Stimulated activated naive CD8-positive, alpha-beta T cell treated with anti-CD3 and anti-CD28 coated beads, Interleukin-15, amount 100 ng/mL, for 72 hours (primary cell): ENCODE measurements at regions not wholly inside any gene's neighbourhood (a gene's known extent, or its start where the extent isn't known, plus 50 kb on each side); places are given as distances from the start of the nearest gene placed in this dataset.
"Not testable (repeated sequence)": the region's sequence is repeated elsewhere in the genome, so short reads cannot be mapped to it uniquely, and the experiment has no call there.

ENCODE experiments used
- ATAC-seq: fragments of 150-1000 bp; cut with Tn5 transposase; 2 replicates; pipeline ENCODE4 v1.10.0; 2021; ENCODE audit warnings: mild to moderate bottlenecking, moderate library complexity
- DNase-seq, 2 donors: peaks; one replicate each; pipeline ENCODE4 v3.0.0; 2021 to 2022
- H3K27ac Mint-ChIP-seq, 2 donors: one replicate each; pipeline ENCODE4 v1.8.0; 2022; ENCODE audit warnings: mild to moderate bottlenecking in 2 of 2, mixed read lengths in 2 of 2, moderate library complexity in 2 of 2
- H3K27me3 Mint-ChIP-seq: one replicate; pipeline ENCODE4 v1.8.0; 2022; ENCODE audit warnings: mixed read lengths
- H3K4me1 Mint-ChIP-seq: one replicate; pipeline ENCODE4 v1.8.0; 2022; ENCODE audit warnings: mild to moderate bottlenecking, mixed read lengths
- H3K4me3 Mint-ChIP-seq, 2 donors: one replicate each; pipeline ENCODE4 v1.8.0; 2022; ENCODE audit warnings: mild to moderate bottlenecking in 2 of 2, mixed read lengths in 2 of 2, moderate library complexity in 1 of 2
- H3K9me3 Mint-ChIP-seq, 2 donors: one replicate each; pipeline ENCODE4 v1.8.0; 2022; ENCODE audit warnings: mixed read lengths in 2 of 2

DNA sequence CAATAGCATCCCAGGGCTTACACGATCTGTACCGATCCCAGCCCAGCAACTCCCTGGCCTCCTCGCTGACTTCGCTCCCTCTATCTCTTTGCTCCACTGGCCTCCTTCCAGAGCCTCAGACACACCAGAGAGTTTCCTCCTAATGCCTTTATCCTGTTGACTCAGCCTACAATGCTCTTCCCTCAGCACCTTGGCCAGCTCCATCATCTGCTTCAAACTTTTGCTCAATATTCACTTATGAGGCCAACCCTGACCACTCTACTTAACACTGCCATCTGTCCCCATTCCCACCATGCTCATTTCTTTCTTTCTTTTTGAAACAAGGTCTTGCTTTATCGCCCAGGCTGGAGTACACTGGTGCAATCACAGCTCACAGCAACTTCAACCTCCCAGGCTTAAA, 180.9 kb downstream of the CEP170 start:
- not testable (repeated sequence) for H3K27ac Mint-ChIP-seq, H3K9me3 Mint-ChIP-seq, H3K4me1 Mint-ChIP-seq, H3K27me3 Mint-ChIP-seq, DNase-seq, ATAC-seq, H3K4me3 Mint-ChIP-seq

DNA sequence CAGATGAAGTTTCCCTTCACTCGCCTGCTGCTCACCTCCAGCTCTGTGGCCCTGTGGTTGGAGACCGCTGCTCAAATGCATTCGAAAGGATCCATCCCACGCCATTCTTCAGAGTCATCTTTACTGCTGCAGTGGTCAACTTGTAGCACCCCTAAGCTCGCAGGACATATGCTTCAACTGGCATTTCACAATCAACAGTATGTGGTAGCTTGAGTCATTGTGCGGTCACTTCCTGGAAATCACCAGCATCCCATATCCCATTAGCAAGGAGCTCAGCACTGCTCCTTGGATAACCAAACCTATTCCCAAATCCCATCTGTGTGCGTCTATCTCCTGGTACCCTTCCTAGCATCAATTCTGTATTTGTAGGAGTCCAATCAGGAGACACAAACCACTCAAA, 188.0 kb downstream of the CEP170 start:
- not testable (repeated sequence) for ATAC-seq, H3K27me3 Mint-ChIP-seq, H3K4me1 Mint-ChIP-seq, DNase-seq, H3K9me3 Mint-ChIP-seq, H3K4me3 Mint-ChIP-seq, H3K27ac Mint-ChIP-seq

DNA sequence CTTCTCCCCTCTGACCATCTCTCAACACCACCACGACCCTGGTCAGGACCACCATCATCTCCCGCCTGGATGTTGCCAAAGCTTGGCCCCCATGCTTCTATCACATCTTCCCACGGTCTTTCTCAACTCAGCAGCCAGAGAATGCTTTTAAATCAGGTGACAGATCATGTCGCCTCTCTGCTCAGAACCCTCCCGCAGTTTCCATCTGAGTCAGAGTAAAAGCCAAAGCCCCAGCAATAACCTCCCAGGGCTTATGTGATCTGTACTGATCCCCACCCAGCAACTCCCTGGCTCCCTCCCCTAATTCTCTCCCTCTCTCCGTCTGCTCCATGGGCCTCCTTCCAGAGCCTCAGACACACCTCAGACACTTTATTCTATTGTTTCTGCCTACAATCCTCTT, 193.1 kb downstream of the CEP170 start:
- not testable (repeated sequence) for H3K4me3 Mint-ChIP-seq, H3K9me3 Mint-ChIP-seq, ATAC-seq, H3K27me3 Mint-ChIP-seq, DNase-seq, H3K4me1 Mint-ChIP-seq
- H3K27ac Mint-ChIP-seq: peak overlapping the region in 1 of 2 donors; percentile 56

GRCh38 chr1:243055510-243055909, 199.6 kb downstream of the CEP170 start:
- not testable (repeated sequence) for DNase-seq, ATAC-seq, H3K4me1 Mint-ChIP-seq, H3K9me3 Mint-ChIP-seq, H3K27me3 Mint-ChIP-seq, H3K4me3 Mint-ChIP-seq
- peak overlapping the region in 1 of 2 donors; percentile 54 for H3K27ac Mint-ChIP-seq

DNA sequence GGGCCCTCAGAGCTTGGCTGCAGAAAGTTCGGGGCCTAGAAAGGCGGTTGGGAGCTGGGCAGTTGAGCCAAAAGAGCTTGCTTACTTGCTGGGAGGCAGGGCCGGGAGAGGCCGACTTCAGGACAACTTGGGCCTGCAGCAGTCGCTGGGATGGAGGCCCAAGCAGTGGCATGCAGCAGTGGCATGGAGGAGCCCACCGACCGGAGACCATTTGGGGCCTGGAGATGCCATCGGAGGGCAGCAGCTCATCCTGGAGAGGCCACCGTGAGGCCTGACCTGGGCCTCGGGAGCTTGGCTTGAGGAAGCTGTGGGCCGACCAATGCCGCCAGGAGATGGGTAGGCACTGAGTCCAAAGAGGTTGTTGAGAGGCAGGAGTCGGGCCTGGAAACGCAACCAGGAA, 200.0 kb downstream of the CEP170 start:
- DNase-seq, H3K4me1 Mint-ChIP-seq, H3K4me3 Mint-ChIP-seq, H3K9me3 Mint-ChIP-seq, ATAC-seq, H3K27me3 Mint-ChIP-seq, H3K27ac Mint-ChIP-seq: not testable (repeated sequence)

DNA sequence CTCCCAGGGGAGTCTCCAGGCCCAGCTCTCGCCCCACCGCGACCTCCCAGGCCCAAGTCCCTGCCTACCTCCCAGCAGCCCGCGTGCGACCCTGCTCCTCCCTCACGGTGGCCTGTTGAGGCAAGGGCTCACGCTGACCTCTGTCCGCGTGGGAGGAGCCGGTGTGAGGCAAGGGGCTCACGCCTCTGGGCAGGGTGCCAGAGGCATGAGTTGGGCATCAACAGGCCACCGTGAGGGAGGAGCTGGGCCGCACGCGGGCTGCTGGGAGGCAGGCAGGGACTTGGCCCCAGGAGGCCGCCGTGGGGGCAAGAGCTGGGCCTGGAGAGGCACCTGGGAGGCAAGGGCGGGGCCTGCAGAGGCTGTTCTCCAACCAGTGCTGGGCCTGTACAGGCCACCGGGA, 200.4 kb downstream of the CEP170 start:
- not testable (repeated sequence) for H3K4me1 Mint-ChIP-seq, H3K9me3 Mint-ChIP-seq, ATAC-seq, H3K27ac Mint-ChIP-seq, H3K4me3 Mint-ChIP-seq, H3K27me3 Mint-ChIP-seq, DNase-seq

DNA sequence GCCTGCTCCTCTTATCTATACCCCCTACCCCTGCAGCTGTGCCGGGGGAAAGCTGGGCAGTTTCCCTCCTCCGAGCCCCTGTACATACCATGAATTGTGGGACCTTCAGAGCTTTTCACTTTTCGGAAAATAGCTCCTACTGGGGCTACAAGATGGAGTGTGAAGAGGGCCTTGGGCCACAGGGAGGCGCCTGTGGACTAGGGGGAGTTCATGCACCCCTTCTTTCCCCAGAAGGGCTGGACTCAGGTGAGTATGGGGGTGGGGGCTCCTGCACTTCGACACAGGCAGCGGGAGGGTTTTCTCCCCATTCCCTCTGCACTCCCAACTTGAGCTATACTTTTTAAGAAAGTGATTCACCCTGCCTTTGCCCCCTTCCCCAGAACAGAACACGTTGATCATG, 202.0 kb downstream of the CEP170 start:
- not testable (repeated sequence) for H3K27ac Mint-ChIP-seq, H3K4me1 Mint-ChIP-seq, H3K27me3 Mint-ChIP-seq, ATAC-seq, H3K9me3 Mint-ChIP-seq, H3K4me3 Mint-ChIP-seq, DNase-seq

DNA sequence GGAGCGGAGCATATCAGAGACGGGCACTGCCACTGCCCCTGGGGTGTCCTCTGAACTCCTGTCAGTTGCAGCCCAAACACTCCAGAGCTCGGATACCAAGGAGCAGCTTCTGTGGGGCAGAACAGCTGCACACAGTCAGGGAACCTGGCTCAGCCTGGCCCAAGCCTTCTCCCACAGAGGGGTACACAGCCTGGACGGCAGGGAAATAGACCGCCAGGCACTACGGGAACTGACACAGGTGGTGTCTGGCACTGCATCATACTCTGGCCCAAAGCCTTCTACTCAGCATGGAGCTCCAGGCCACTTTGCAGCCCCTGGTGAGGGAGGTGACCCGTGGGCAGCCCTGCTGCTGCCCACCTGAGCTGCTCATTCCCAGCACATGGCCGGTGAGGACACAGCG, 204.5 kb downstream of the CEP170 start:
- not testable (repeated sequence) for H3K27me3 Mint-ChIP-seq, H3K4me1 Mint-ChIP-seq, DNase-seq, H3K4me3 Mint-ChIP-seq, H3K9me3 Mint-ChIP-seq, ATAC-seq, H3K27ac Mint-ChIP-seq

- not testable (repeated sequence) for DNase-seq, ATAC-seq, H3K27me3 Mint-ChIP-seq, H3K4me1 Mint-ChIP-seq, H3K27ac Mint-ChIP-seq, H3K9me3 Mint-ChIP-seq, H3K4me3 Mint-ChIP-seq
These were observed 205.4 kb downstream of the CEP170 start for GRCh38 chr1:243049716-243050115.

DNA sequence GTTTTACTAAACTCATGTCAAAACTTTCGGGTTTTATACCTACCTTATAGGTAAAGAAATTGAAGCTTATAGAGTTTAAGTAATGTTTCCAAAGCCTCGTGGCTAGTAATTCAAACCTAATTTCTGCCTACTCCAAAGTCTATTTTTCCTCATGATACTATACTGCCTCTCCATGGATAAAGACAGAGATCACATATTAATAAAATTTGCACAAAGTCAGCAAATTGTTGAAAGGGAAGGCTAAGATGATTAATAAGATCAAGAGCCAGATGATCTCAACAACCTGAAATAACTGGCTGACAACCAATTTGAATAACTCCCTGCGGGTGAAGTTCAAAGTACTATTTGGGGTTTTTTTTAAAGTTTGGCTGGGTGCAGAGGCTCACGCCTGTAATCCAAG, 233.7 kb downstream of the CEP170 start:
- H3K27me3 Mint-ChIP-seq, H3K4me3 Mint-ChIP-seq, H3K4me1 Mint-ChIP-seq, H3K27ac Mint-ChIP-seq, H3K9me3 Mint-ChIP-seq, ATAC-seq, DNase-seq: not testable (repeated sequence)

DNA sequence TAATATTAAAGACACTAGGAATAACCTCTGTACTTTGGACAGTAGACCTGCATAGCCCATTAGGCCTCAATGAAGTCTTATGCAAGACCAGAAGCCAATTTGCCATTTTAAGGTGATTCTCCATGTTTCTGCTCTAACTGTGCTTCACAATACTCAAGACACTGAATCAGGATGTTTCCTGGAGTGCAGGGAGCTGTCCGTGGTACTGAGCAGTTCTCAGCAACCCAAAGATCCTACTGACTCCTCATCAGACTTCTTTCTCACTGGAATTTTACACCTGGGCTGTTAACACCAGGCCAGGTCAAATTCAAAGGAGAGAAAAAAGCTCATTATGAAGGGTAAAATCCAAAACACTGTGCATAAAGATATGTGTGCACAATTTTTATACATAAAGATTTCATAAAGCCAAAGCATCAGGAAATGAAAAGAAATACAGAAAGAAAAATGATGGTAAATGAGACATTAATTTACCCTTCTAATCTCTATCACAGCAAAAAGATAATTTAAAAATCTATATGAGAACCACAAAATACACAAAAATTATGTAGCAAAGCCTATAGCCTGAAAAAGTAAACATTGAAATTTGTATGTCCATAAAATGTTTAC, 235.9 kb downstream of the CEP170 start:
- H3K9me3 Mint-ChIP-seq, ATAC-seq, H3K27ac Mint-ChIP-seq, H3K4me3 Mint-ChIP-seq, H3K4me1 Mint-ChIP-seq, H3K27me3 Mint-ChIP-seq: not testable (repeated sequence)
- peak; percentile 10 to 16 for DNase-seq

DNA sequence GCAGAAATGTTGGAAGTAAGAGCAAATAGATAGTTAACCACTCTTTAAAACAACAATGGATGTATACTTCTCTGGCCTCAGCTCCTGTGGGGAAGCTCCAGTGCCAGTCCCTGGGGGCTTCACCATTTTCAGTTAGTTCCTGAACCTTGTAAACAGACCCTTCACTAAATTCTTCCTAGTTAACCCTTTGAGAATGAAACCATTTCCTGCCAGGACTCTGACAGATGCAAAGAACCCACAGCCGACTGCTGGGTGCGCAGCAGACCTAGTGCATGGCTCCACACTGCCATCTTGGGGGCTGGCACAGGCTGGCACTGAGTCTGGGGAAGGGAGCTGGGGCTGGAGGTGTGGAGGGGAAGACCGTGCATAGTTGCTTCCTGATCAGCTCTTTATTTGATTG, 244.4 kb downstream of the CEP170 start:
- not testable (repeated sequence) for H3K9me3 Mint-ChIP-seq, ATAC-seq, H3K27ac Mint-ChIP-seq, H3K4me1 Mint-ChIP-seq, H3K4me3 Mint-ChIP-seq, DNase-seq, H3K27me3 Mint-ChIP-seq

DNA sequence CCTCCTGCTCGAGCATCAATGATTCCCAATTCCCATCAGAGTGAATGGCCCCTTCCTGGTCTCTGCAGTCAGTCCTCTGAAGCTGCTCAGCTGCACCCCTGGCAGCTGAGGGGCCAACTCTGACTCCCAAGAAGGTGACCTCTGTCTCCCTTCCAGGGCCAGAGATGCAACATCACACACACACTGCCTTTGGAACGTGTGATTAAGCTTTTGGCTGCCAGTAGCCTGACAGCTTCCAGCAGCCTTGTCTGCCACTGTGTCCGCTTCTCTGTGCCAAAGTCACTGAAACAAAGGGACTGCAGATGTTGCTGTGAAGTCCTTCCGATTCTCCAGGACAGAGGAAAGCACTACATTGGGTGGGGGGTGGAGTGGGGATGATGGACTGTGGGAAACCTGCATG, 254.1 kb downstream of the CEP170 start:
- not testable (repeated sequence) for H3K9me3 Mint-ChIP-seq, H3K27me3 Mint-ChIP-seq, H3K4me3 Mint-ChIP-seq, DNase-seq, H3K4me1 Mint-ChIP-seq, ATAC-seq, H3K27ac Mint-ChIP-seq

- H3K4me1 Mint-ChIP-seq, H3K4me3 Mint-ChIP-seq, DNase-seq, ATAC-seq, H3K9me3 Mint-ChIP-seq, H3K27me3 Mint-ChIP-seq, H3K27ac Mint-ChIP-seq: not testable (repeated sequence)
These were observed 262.3 kb downstream of the CEP170 start for GRCh38 chr1:242992776-242993175.

GRCh38 chr1:242985096-242985495, 270.0 kb downstream of the CEP170 start:
- not testable (repeated sequence) for H3K9me3 Mint-ChIP-seq, DNase-seq, H3K27me3 Mint-ChIP-seq, H3K4me1 Mint-ChIP-seq, H3K4me3 Mint-ChIP-seq, H3K27ac Mint-ChIP-seq, ATAC-seq

DNA sequence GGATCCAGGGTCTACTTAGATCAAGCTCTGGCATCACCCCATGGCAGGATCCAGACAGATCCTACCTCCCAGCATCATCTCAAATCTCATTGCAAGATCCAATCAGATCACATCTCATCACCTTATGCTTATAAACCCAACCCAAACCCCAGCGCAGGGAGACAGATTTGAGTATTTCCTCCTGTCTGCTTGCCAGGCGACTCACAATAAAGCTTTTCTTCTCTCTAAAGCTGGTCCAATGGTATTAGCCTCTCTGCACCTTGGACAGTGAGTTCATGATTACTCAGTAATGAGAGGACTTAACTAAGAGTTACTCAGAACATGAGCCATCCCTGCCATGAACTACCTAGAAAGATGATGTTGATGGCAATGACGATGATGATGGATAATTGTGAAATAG, 281.7 kb downstream of the CEP170 start:
- not testable (repeated sequence) for H3K4me1 Mint-ChIP-seq, DNase-seq, H3K27ac Mint-ChIP-seq, H3K27me3 Mint-ChIP-seq, ATAC-seq, H3K4me3 Mint-ChIP-seq, H3K9me3 Mint-ChIP-seq

GRCh38 chr1:242966892-242967291, 288.2 kb downstream of the CEP170 start:
- Mint-ChIP-seq H3K4me1 (no peaks in the 10 kb centered on the region), H3K27me3 (no peaks in the 10 kb centered on the region), H3K27ac (no peak overlapping the region), H3K4me3 (no peak overlapping the region), H3K9me3 (peaks cover 10 to 13% of the 10 kb centered on the region in 2 donors)
- ATAC-seq (no peak), DNase-seq (no peak)
